Natural killer cell (primary cell): ENCODE measurements at regions not wholly inside any gene's neighbourhood (a gene's known extent, or its start where the extent isn't known, plus 50 kb on each side); places are given as distances from the start of the nearest gene placed in this dataset.

Experiments
- ATAC-seq, 3 donors: fragments of 150-1000 bp in 2 of 3; fragments of 200-7000 bp in 1 of 3; cut with Tn5 transposase; 1 replicate in 1 of 3; 2 replicates in 2 of 3; pipeline ENCODE4 v1.10.0; 2021; ENCODE audit warnings: mild to moderate bottlenecking in 2 of 3, moderate library complexity in 2 of 3
- DNase-seq, 2 donors: peaks; one replicate each; pipeline versions ENCODE4 v3.0.0 to v3.0.0-alpha.2; 2013 to 2021; ENCODE audit warnings: mixed read lengths in 1 of 2
- H3K27ac ChIP-seq: one replicate; pipeline ENCODE4 v1.5.1; 2013; ENCODE audit warnings: mild to moderate bottlenecking, low read length
- H3K27me3 ChIP-seq: one replicate; pipeline ENCODE4 v1.6.1; 2013; ENCODE audit warnings: low read length; ENCODE audit not compliant: control insufficient read depth, insufficient read depth
- H3K36me3 ChIP-seq: one replicate; pipeline ENCODE4 v1.6.1; 2013; ENCODE audit warnings: low read length; ENCODE audit not compliant: control insufficient read depth, insufficient read depth
- H3K4me1 ChIP-seq: one replicate; pipeline ENCODE4 v1.6.1; 2013; ENCODE audit warnings: low read length; ENCODE audit not compliant: control insufficient read depth, insufficient read depth
- H3K4me3 ChIP-seq: one replicate; pipeline ENCODE4 v1.5.1; 2013; ENCODE audit warnings: low read length
- H3K9me3 ChIP-seq: one replicate; pipeline ENCODE4 v1.6.1; 2013; ENCODE audit warnings: low read length; ENCODE audit not compliant: control insufficient read depth, insufficient read depth
- H3K27ac Mint-ChIP-seq, 2 donors: one replicate each; pipeline ENCODE4 v1.8.0; 2022; ENCODE audit warnings: mild to moderate bottlenecking in 2 of 2, mixed read lengths in 2 of 2, moderate library complexity in 1 of 2
- H3K27me3 Mint-ChIP-seq, 2 donors: one replicate each; pipeline ENCODE4 v1.8.0; 2022; ENCODE audit warnings: low read depth in 2 of 2, mixed read lengths in 2 of 2
- H3K36me3 Mint-ChIP-seq: one replicate; pipeline ENCODE4 v1.8.0; 2022; ENCODE audit warnings: mixed read lengths
- H3K4me1 Mint-ChIP-seq, 2 donors: one replicate each; pipeline ENCODE4 v1.8.0; 2022; ENCODE audit warnings: mixed read lengths in 2 of 2
- H3K4me3 Mint-ChIP-seq: one replicate; pipeline ENCODE4 v1.8.0; 2022; ENCODE audit warnings: mild to moderate bottlenecking, moderate library complexity, mixed read lengths
- H3K9me3 Mint-ChIP-seq, 2 donors: one replicate each; pipeline ENCODE4 v1.8.0; 2022; ENCODE audit warnings: mixed read lengths in 2 of 2
- CTCF ChIP-seq: fragments of 200-600 bp; IDR thresholded peaks from one replicate; pipeline ENCODE4 v1.8.0; 2022; ENCODE audit warnings: antibody characterized with exemption
- WGBS: methylation state at CpG from one replicate; pipeline ENCODE4 v1.1.7; 2013; ENCODE audit warnings: missing lambda C conversion rate; ENCODE audit not compliant: insufficient coverage; 5-methylcytosine and 5-hydroxymethylcytosine counted together
- intact Hi-C: fragments of 100-400 bp; cut with micrococcal nuclease; formaldehyde crosslinking; loops from one replicate; pipeline ENCODE4 v1.14.2; 2022

GRCh38 chr15:77547801-77548588, 84.7 kb downstream of the LINGO1 start:
- H3K9me3 ChIP-seq: no peaks in the 10 kb centered on the region
- no peak overlapping the region for H3K4me3 ChIP-seq
- H3K36me3 ChIP-seq: no peaks in the 10 kb centered on the region
- H3K27me3 ChIP-seq: no peaks in the 10 kb centered on the region
- H3K4me1 ChIP-seq: peaks cover 10% of the 10 kb centered on the region
- Mint-ChIP-seq H3K4me3 (peak overlapping the region; percentile 26), H3K27me3 (peaks cover 0 to 3% of the 10 kb centered on the region in 2 donors), H3K36me3 (no peaks in the 10 kb centered on the region), H3K9me3 (no peaks in the 10 kb centered on the region), H3K27ac (peak overlapping the region; percentile 26 to 48), H3K4me1 (peaks cover 0 to 7% of the 10 kb centered on the region in 2 donors)
- no peak overlapping the region for H3K27ac ChIP-seq
- no peak for DNase-seq
- ATAC-seq: peak in 1 of 3 donors; percentile 18
- WGBS: 63% methylated on average over 17 of the region's 19 CpGs
- TF ChIP-seq CTCF: no peak
- intact Hi-C loops: no loop called here

- no peak overlapping the region for H3K27ac ChIP-seq
- ATAC-seq (no peak), DNase-seq (no peak)
- no peak for TF ChIP-seq CTCF
- Mint-ChIP-seq H3K27me3 (peaks cover 0 to 3% of the 10 kb centered on the region in 2 donors), H3K4me1 (peaks cover 0 to 13% of the 10 kb centered on the region in 2 donors), H3K27ac (no peak overlapping the region), H3K9me3 (no peaks in the 10 kb centered on the region), H3K4me3 (no peak overlapping the region), H3K36me3 (no peaks in the 10 kb centered on the region)
- H3K9me3 ChIP-seq: no peaks in the 10 kb centered on the region
- no peak overlapping the region for H3K4me3 ChIP-seq
- no peaks in the 10 kb centered on the region for H3K27me3 ChIP-seq
- intact Hi-C loops: no loop called here
- no peaks in the 10 kb centered on the region for H3K36me3 ChIP-seq
- WGBS: 60% methylated on average over 1 of the region's 1 CpG
- H3K4me1 ChIP-seq: peaks cover 16% of the 10 kb centered on the region
Measured at GRCh38 chr15:77546870-77547269, 85.8 kb downstream of the LINGO1 start.

GRCh38 chr15:77546050-77546501, 86.6 kb downstream of the LINGO1 start:
- ATAC-seq: no peak
- peaks cover 16% of the 10 kb centered on the region for H3K4me1 ChIP-seq
- H3K27ac ChIP-seq: no peak overlapping the region
- Mint-ChIP-seq H3K27ac (no peak overlapping the region), H3K36me3 (no peaks in the 10 kb centered on the region), H3K4me3 (no peak overlapping the region), H3K27me3 (peaks cover 0 to 3% of the 10 kb centered on the region in 2 donors), H3K9me3 (no peaks in the 10 kb centered on the region), H3K4me1 (peaks cover 0 to 13% of the 10 kb centered on the region in 2 donors)
- intact Hi-C loops: no loop called here
- no peaks in the 10 kb centered on the region for H3K36me3 ChIP-seq
- H3K4me3 ChIP-seq: no peak overlapping the region
- H3K9me3 ChIP-seq: no peaks in the 10 kb centered on the region
- H3K27me3 ChIP-seq: no peaks in the 10 kb centered on the region
- DNase-seq: no peak
- TF ChIP-seq CTCF: no peak
- 17% methylated on average over 3 of the region's 4 CpGs for WGBS
